Astrocyte of the spinal cord (primary cell): ENCODE measurements at regions not wholly inside any gene's neighbourhood (a gene's known extent, or its start where the extent isn't known, plus 50 kb on each side); places are given as distances from the start of the nearest gene placed in this dataset.

ENCODE experiments used
- DNase-seq: peaks from one replicate; pipeline ENCODE4 v3.0.0; 2011; ENCODE audit warnings: low read depth, low spot score
- H3K4me3 ChIP-seq: 2 replicates; pipeline ENCODE4 v1.5.1; 2011; ENCODE audit warnings: low read depth, mild to moderate bottlenecking, low read length, moderate library complexity
- CTCF ChIP-seq: IDR thresholded peaks from 2 replicates; pipeline ENCODE4 v1.5.1; 2012; ENCODE audit warnings: low read depth, mild to moderate bottlenecking, low read length, inconsistent platforms
- in situ Hi-C: cut with HindIII; loops from 2 replicates; pipeline ENCODE4 v1.10.0; 2017; ENCODE audit warnings: low sequenced_read_pairs

- H3K4me3 ChIP-seq = no peak overlapping the region
- DNase-seq = no peak
- in situ Hi-C loops = no loop called here
- no peak for TF ChIP-seq CTCF
These were observed 89.4 kb upstream of the PTBP2 start for GRCh38 chr1:96632045-96632664.

DNA sequence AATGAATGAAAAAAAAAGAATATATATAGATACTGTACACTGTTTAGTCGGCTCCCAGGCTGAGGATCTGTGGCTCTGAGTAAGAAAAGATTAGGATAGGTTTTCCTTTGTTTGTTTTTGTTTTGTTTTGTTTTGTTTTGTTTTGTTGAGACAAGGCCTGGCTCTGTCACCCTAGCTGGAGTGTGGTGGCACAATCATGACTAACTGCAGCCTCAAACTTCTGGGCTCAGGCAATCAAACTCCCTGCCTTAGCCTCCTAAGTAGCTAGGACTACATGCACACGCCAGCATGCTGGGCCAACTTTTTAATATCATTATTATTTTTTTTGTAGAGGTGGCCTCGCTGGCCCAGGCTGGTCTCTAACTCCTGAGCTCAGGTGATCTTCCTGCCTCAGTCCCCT lies 87.9 kb upstream of the PTBP2 start:
- H3K4me3 ChIP-seq = no peak overlapping the region
- no peak for DNase-seq
- no peak for TF ChIP-seq CTCF
- in situ Hi-C loops = no loop called here

DNA sequence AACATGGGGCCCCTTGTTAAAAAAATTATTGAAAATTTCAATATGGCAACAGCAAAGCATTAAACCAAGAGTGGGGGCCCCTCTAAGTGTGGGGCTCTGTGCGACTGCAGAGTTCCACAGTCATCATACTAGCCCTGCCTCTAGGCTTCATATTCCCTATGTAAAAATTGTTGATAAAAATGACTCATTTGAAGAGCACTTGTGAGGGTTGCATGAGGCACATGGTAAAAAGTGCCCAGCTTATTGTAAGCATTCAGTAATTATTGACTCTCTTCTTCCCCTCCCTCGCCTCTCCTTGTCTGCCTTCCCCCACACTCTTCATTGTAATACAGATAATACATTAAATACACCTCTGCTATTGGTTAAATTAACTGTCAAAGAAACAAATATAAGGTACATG lies 86.7 kb upstream of the PTBP2 start:
- in situ Hi-C loops = no loop called here
- no peak for DNase-seq
- H3K4me3 ChIP-seq = no peak overlapping the region
- TF ChIP-seq CTCF = no peak

- no peak overlapping the region for H3K4me3 ChIP-seq
- in situ Hi-C loops = no loop called here
- no peak for TF ChIP-seq CTCF
- DNase-seq = no peak
These were observed 80.3 kb upstream of the PTBP2 start for GRCh38 chr1:96641282-96641681.

DNA sequence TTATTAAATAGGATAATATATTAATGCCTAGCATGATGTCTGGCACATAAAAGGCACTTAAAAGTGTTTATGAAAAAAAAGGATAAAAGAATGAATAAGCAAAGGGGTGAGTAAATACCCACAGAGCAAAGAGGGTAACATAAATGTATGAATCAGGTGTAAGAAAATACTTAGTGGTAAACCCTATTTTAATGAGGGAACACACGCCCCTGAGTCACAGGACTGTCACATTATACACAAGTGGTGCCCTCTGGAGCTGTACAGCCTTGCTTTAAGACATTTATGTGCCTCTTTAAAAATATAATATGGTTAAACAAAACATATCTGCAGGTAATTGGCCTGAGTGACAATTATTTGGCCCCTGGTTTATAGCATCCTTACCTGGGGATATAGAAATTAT lies 78.1 kb upstream of the PTBP2 start:
- no peak for DNase-seq
- in situ Hi-C loops = no loop called here
- TF ChIP-seq CTCF = no peak

DNA sequence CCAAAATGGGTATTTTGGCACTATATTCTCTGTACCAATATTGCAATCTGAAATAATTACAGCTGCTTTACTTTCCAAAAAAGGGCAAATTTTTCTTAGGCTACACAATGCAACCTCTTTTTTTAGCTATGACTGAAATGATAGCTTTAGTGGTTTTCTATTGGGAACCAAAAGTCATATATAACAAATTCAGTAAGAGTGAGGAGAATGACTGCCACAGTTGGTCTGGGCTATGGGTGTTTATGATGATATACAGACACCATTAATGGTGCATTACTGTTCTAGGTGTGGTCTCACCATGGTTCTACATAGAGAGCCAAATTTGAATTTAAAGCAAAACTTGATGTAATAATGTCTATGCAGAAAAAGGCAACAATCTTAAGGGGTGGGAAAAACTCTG lies 72.3 kb upstream of the PTBP2 start:
- H3K4me3 ChIP-seq = no peak overlapping the region
- TF ChIP-seq CTCF = no peak
- in situ Hi-C loops = no loop called here
- no peak for DNase-seq

More for the DNA sequence above, 78.1 kb upstream of the PTBP2 start:
- no peak overlapping the region for H3K4me3 ChIP-seq

GRCh38 chr1:96651517-96651916 lies 70.1 kb upstream of the PTBP2 start:
- H3K4me3 ChIP-seq = no peak overlapping the region
- in situ Hi-C loops = no loop called here
- no peak for TF ChIP-seq CTCF
- no peak for DNase-seq
